HG02763 (cell line): ENCODE measurements at regions not wholly inside any gene's neighbourhood (a gene's known extent, or its start where the extent isn't known, plus 50 kb on each side); places are given as distances from the start of the nearest gene placed in this dataset.
"Not testable (repeated sequence)": the region's sequence is repeated elsewhere in the genome, so short reads cannot be mapped to it uniquely, and the experiment has no call there.

Experiments
- ATAC-seq: cut with Tn5 transposase; IDR thresholded peaks from one replicate; pipeline ENCODE4 v1.9.1; 2021; ENCODE audit warnings: mild to moderate bottlenecking, moderate library complexity; ENCODE audit not compliant: unreplicated experiment

GRCh38 chr2:82498777-82499443 is 1960.2 kb downstream of the SUCLG1 start:
- no peak for ATAC-seq

- no peak for ATAC-seq
These were observed 1964.3 kb downstream of the SUCLG1 start for GRCh38 chr2:82494739-82495138.

GRCh38 chr2:82491591-82491990 is 1967.5 kb downstream of the SUCLG1 start:
- no peak for ATAC-seq

GRCh38 chr2:82487354-82487753 is 1971.7 kb downstream of the SUCLG1 start:
- no peak for ATAC-seq

- ATAC-seq = no peak
These were observed 1973.4 kb downstream of the SUCLG1 start for GRCh38 chr2:82485701-82486100.

GRCh38 chr2:82481207-82481606 is 1977.9 kb downstream of the SUCLG1 start:
- no peak for ATAC-seq

GRCh38 chr2:82478641-82479040 is 1980.4 kb downstream of the SUCLG1 start:
- no peak for ATAC-seq

GRCh38 chr2:82476094-82476493 is 1983.0 kb downstream of the SUCLG1 start:
- ATAC-seq = no peak

- ATAC-seq = no peak
These were observed 2030.8 kb downstream of the SUCLG1 start for GRCh38 chr2:82428251-82428650.

- ATAC-seq = no peak
These were observed 2047.1 kb downstream of the SUCLG1 start for GRCh38 chr2:82412021-82412420.

GRCh38 chr2:82411071-82411470 is 2048.0 kb downstream of the SUCLG1 start:
- ATAC-seq = no peak

- no peak for ATAC-seq
These were observed 2063.5 kb downstream of the SUCLG1 start for GRCh38 chr2:82395531-82395930.

- ATAC-seq = no peak
These were observed 2067.7 kb downstream of the SUCLG1 start for GRCh38 chr2:82391386-82391785.

- no peak for ATAC-seq
These were observed 2051.1 kb upstream of the LRRTM1 start for GRCh38 chr2:82355622-82356021.

GRCh38 chr2:82345910-82346309 is 2041.4 kb upstream of the LRRTM1 start:
- ATAC-seq = no peak

- ATAC-seq = no peak
These were observed 2040.1 kb upstream of the LRRTM1 start for GRCh38 chr2:82344670-82345069.

GRCh38 chr2:82342356-82342755 is 2037.8 kb upstream of the LRRTM1 start:
- ATAC-seq = no peak

- no peak for ATAC-seq
These were observed 2036.1 kb upstream of the LRRTM1 start for GRCh38 chr2:82340578-82341053.

GRCh38 chr2:82339805-82340204 is 2035.3 kb upstream of the LRRTM1 start:
- no peak for ATAC-seq

- ATAC-seq = no peak
These were observed 2029.1 kb upstream of the LRRTM1 start for GRCh38 chr2:82333697-82334096.

- no peak for ATAC-seq
These were observed 2025.6 kb upstream of the LRRTM1 start for GRCh38 chr2:82330155-82330554.

GRCh38 chr2:82326180-82326767 is 2021.7 kb upstream of the LRRTM1 start:
- not testable (repeated sequence) for ATAC-seq

GRCh38 chr2:82320296-82320695 is 2015.7 kb upstream of the LRRTM1 start:
- ATAC-seq = no peak
